Upper lobe of left lung (tissue), 4 donors: ENCODE measurements at regions not wholly inside any gene's neighbourhood (a gene's known extent, or its start where the extent isn't known, plus 50 kb on each side); places are given as distances from the start of the nearest gene placed in this dataset.

Source experiments
- CTCF ChIP-seq, 6 experiments: fragments of 450-650 bp in 4 of 6; fragments of 200-600 bp in 2 of 6; sonication (generic) in 2 of 6; IDR thresholded peaks; one replicate each; pipeline ENCODE4 v1.5.1; 2016 to 2019; ENCODE audit warnings: antibody characterized with exemption in 6 of 6
- POLR2A ChIP-seq, 4 donors: fragments of 450-650 bp; IDR thresholded peaks; one replicate each; pipeline ENCODE4 v1.5.1; 2016 to 2017; ENCODE audit warnings: antibody characterized with exemption in 4 of 4, mild to moderate bottlenecking in 2 of 4

- TF ChIP-seq CTCF (IDR thresholded peaks at IDR 0.05) (no peak), POLR2A (IDR thresholded peaks at IDR 0.05) (no peak)
Observed at GRCh38 chr12:13379531-13380188, 183.1 kb downstream of the EMP1 start.
